Umbilical cord (tissue), 1 donor: ENCODE measurements at regions not wholly inside any gene's neighbourhood (a gene's known extent, or its start where the extent isn't known, plus 50 kb on each side); places are given as distances from the start of the nearest gene placed in this dataset.

Source experiments
- DNase-seq: peaks from one replicate; pipeline ENCODE4 v3.0.0-alpha.2; 2015; ENCODE audit warnings: low spot score

DNA sequence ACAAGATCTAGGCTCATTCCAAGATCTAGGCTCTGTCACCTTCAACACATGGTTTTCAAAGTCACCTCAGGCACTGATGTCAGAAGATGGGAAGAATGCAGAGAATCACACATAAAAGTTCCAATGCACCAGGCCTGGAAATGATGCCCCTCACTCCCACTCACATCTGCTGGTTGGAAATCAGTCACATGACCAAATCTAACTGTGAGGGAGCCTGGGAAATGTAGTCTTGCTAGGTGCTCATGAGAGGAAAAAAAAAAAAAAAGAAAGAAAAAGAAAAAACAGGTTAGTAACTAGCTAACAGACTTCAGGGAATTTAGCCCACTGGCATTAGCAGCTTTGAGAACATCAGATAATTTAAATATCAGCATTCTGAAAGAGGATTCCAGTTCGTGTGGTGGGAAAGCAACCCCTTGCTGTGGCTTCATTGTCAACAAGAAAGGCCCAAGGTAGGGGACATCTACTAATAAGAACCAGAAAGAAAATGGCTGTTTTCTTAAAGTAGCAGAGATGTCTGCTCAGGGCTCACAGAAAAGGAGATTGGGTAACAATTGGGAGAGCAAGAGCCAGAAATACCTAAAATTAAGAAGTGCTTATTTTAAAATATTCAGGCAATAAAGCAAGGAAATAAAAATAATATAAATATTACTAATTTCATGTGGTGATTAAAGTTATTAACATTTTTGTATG lies 614.3 kb downstream of the ACTL7B start:
- no peak for DNase-seq

DNA sequence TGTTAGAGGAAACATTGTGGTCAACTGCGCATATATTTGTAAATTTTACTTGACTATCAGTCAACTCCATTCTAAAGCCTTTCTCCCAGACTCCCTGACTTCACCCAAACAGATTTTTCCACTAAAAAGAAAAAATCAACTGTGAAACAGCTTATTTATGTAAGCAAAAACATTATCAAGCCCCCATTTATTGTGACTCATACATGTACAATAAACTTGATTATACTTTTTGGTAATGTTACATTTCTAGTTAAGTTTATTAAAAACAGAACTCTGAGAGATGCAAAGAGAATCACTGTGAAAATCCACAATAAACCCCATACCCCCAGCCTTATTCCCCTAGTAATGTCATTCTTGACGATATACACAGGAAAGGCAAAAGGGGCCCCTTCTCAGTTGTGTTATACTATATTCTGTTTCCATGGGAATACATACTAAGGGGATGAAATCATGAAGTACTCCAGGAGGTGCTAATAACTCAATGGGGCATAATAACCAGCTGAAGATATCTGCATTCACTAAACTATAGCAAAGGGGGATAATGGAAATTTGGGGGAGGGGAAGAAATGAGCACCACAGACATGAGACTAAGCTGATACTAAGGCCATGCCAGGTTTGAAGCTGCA lies 616.0 kb downstream of the ACTL7B start:
- peak; percentile 64 for DNase-seq

DNA sequence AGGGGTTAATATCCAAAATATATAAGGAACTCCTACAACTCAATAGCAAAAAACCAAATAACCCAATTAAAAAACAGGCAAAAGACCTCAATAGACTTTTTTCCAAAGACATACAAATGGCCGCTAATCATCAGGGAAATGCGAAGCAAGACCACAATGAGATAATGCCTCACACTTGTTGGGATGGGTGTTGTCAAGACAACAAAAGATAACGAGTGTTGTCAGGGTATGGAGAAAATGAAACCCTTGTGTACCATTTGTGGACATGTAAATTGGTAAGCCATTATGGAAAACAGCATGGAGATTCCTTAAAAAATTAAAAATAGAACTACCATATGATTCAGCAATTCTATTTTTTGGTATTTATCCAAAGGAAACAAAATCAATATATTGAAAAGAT lies 620.2 kb downstream of the ACTL7B start:
- DNase-seq = no peak

DNA sequence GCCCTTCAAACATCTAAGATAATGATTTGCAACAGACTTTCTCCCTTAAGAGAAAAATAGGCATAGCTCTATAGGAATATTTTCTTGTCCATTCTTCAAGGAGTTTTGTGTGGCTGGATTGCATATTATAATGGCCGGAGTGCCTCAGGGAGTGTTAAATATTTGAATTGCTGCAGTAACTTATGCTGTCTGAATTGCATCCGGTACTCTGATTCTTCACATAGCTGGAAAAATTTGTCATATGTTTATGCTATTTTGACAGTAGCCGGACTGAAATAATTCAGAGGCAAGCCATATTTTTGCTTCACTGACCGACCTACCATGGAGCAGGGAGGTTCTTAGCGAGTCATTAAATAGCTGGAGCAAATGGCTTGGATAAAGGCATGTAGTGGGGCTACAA lies 621.0 kb downstream of the ACTL7B start:
- DNase-seq = peak; percentile 39

DNA sequence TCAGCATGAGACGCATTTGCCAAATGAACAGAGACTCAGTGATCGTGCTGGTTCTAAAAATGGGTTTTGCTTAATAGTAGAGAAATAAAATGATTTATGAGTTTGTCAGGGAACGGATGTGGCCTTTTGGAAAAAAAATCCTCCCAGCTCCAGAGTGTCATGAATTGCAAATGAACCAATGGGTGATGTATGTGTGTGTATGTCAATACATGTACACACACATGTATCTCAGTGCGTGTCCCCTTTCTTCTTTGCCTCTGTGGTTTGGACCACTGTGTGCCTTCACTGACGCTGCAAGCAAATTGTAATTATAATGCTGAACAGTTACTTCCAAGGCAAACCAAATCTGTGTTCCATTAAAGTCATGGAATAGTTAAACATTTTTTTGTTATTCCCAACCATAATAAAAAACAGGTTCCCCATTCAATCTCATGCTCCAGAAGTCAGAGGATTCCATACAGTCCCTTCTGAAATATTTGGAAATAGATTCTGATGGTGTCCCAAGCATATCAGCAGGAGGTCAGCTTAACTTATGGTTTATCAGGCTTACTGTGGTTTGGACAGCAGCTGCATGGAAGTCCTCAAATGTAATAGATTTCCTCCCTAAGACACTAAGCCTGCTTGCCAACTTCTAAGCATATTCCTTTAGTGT lies 630.5 kb downstream of the ACTL7B start:
- DNase-seq = peak; percentile 95

DNA sequence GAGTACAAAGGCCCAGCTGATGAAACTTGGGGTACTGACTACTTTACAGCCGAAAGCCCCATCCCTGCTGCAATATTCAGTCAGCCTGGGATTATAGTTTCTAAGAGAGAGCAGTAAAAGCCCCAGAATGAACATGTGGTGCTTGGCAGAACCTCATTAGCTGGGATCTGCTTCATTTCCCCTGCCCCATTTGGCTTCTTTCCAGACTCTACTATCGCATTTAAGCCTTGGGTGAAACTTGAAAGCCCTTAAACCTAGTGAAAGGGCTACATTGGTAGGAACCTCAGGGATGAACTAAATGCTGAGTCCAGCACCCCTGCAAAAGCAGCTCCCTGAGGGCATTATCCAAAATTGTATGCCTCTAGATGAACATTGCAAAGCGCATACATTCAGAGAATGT lies 631.1 kb downstream of the ACTL7B start:
- DNase-seq = peak; percentile 83

DNA sequence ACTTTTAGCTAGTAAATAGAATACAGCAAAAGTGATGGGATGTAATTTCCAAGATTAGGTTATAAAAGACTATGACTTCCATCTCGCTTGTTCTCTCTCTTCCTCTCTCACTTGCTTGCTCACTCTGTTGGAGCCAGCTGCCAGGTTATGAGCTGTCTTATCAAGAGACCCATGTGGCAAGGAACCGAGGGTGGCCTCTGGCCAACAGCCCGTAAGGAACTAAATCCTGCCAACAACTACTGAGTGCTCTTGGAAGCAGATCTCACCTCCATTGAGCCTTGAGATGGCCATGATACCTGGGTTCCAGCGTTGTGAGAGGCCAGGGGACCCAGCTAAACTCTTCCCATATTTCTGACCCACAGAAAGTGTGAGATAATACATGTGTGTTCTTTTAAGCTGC lies 636.1 kb downstream of the ACTL7B start:
- DNase-seq = no peak

DNA sequence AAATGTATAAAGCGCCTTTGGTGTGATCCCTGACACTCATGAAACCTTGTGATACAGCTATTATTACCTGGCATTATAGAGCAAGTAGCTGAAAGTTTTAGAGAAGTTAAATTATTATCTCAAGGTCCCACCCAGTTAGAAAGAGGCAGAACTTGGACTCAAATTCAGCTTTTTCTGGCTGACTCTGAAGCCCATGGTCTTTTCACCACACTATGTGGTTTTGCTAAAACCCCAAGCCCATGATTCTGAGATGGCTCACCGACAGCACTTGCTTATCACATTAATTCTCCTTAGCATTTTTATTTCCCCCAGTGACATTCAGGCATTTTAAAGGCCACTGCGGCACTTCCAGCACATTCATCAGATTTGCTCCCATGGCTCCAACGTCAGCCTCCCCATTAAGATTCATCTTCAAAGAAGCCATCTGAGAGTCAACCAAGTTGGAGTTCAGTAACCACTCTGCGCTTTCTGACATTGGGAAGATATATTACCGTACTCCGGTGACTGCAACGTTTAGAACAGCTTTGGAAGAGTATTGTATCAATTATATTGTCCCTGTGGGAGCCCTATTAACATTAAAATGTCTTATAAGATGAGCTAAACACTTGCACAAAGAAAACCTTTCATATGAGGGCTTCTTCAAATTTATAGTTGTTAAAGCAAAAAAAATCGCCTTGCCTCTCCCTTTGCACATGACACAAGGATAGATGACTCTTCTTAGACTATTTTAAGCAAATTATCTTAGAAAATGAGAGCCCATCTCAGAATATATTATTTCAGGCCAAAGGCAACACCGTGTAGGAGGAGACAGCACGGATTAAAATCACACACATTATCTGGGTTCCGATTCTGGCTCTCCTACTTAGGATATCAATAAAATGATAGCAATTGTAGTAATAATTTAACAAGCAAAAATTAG lies 638.1 kb downstream of the ACTL7B start:
- no peak for DNase-seq

DNA sequence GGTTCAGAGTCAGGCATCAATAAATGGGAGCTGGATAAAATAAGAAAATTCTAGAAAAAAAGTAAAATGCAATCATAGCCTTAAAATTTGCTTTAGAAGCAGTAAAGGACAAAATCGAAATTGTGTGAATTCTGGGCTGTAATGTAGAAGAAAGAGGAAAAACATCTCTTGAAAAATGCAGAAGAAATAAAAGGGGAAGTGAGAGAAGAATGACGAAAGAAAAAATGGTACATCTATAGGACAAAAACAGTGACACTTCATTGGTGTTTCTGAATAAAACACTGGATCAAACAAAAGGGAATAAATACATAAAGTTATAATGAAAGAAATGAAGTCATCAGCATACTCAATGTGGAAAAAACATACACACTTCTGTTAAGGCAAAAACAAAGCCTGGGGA lies 642.3 kb downstream of the ACTL7B start:
- DNase-seq = no peak

DNA sequence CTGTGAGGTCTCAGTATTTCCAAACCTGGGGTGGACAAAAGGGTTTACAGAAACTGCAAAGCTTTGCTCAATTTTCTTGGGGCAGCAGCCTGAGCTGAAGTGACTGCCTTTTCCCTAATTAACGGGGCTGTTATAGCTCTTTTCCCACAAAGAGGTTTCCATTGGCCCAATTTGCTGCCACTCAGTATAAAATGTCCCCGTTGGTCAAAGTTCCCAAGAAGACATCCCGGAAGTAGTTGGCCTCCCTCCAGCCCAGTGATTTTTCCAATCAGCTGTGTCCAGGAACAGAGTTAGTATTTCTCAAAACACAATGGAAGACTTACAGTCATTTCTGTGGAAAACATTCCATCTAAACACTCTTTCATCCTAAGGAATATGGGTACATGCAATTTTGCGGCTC lies 643.6 kb downstream of the ACTL7B start:
- no peak for DNase-seq

DNA sequence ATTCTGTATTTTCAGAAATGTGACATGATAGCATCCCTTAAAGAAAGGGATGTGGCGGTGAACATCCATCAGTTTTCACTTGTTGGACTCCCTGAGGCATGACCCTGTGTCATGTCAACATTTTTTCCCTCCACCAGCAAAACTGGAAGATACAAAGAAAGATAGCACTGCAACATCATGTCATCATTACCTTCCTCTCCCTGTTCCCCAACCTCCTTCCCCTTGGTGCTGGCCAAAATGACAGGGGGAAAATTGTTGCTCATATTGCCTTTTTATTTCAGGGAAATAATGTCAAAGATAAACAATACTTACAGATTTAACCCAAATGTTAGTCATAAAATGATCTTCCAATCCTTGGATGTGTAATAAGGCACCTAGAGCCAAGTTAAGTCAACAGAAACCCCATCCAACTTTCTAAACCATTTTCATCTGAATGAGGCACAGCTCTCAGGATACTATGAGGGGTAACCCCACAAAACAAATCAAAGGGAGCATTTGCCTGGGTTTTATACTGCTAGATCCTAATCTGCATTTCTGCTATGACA lies 644.3 kb downstream of the ACTL7B start:
- no peak for DNase-seq

DNA sequence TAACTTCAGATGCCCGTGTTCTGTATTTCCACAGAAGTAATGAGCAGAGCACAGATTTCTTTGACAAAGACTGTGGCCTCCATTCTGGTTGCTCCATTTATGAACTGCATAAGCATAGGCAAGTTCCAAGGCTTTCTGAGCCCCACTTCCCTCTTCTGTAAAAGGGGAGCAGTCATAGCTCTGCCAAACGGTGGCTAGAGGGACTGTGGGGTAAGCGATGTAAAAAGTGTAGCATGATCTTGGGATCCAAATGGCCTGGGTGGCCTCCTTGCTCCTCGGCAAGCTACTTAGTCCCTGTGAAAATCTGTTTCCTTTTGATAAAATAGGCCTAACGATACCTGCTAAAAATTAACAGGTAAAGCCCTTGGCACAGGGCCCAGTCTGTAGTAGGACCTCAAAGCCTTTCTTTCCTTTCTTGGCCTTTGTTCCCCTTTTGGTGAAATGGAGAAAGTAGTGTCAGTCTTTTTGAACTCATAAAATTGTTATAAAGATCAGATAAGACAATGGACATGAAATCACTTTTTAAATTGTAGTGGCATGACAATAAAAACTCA lies 646.6 kb downstream of the ACTL7B start:
- DNase-seq = no peak

DNA sequence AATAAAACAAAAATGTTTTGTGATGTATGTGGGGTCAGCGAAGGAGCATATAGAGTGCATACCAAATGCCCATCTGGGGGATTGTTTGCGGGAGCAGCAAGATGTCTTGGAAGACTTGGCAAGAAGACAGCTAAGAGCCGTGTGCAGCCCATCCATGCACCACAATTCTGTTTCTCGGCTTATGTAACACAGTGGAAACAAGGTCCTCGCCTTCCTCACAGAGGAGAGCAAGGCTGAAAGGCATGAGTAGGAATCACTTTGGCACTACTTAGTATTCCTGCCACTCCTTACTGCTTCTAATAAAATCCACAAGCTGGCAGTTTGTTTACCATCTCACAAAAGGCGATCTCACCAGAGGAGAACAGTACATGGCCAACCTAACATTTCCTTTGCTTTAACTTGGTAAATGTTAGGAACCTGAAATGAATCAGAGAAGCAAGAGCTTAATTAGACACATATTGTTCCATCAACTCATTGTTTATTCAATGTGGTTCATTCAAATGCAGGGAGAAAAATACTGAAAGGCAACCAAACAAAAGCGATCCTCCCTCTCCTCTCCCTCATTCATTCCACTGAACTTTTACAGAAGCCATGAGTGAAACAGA lies 648.1 kb downstream of the ACTL7B start:
- DNase-seq = no peak

DNA sequence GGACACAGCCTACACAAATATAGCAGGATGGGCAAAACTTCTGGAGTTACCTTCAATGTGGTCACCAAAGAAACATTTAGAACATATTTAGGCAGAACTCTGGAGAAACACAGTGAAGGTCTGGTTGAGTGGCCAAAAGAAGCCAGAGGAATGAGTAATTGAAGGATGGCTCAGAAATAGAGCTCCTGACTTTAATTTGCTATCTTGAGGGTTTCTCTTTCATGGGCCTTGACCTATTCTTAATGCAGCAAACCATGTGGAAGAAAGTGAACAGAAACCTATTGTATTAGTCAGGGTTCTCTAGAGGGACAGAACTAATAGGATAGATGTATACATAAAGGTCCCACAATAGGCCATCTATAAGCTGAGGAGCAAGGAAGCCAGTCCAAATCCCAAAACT lies 650.5 kb downstream of the ACTL7B start:
- no peak for DNase-seq

DNA sequence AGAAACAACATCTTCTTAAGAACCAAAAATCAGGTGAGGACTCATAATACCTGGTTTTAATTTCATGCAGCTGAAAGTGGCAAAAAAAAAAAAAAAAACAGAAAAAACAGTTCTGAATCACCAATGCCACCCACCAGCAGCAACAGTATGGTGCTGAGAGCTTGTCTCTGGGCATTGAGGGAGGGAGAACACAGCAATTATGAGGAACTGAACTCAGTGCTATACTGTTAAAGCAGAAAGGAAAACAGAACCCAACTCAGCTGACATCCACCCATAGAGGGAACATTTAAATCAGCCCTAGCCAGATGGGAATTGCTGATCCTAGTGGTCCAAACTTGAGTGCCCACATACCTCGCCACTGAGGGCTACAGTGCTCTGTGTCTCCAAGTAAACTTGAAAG lies 657.9 kb downstream of the ACTL7B start:
- no peak for DNase-seq

DNA sequence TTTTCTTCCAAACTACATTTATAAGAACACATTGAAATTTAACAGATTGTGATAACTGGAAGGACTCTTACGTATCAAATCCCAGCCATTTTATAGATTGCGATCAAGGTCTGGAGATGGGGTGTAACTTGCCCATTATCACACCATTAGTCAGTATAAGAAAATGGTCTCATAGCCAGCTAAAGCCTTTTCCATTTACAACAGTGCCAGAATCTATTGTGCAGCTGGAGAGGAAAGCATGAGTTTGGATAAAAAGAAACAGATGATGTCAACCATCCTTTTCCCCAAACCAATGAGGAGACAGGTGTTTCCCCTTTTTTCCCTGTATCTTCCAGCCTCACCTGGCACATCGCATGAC lies 658.8 kb downstream of the ACTL7B start:
- no peak for DNase-seq

DNA sequence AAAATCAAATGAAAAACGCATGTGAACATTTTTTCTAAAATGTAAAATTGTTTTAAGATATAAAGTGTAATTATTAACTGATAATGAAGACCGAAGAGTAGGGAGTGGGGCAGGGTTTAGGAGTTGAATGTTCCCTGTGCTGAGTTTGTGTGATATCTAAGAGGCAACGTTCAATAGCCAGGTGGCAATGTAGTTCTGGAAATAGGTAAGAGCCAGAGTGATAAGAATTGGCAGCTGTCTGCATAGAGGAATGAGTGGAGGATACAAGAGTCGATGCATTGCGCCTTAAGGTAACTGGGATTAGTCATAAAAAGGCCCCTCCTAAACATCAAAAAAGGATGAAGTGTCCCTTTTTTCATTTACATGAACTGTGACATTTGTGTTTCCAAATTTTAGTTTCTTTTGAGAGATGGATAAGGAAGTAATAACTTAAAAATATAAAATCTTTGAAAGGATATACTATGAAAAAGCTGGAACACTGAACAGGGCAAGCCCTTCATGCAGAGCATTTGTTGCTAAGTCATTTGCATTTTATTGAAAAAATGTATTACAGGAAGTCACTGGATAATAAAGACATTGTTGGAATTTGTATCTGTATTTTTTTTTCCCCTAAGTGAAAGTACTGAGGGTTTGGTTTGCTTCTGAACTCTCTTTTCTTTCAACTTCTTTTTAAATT lies 659.3 kb downstream of the ACTL7B start:
- DNase-seq = no peak

DNA sequence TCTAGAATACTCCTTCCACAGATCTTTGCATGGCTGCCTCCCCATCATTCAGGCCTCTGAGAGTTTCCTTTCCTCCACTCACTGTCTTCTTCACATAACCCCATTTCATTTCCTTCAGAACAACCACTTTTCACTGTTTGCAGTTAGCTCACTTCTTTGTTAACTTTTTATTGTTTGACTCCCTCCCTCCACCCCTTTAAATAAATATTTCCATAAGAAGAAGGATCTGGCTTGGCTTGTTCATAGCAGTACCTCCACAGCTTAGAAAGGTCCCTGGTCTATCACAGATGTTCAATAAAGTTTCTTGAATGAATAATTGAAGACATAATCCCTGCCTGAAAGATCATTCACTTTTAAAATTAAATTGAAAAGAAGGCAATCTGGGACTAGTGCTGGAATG lies 661.6 kb downstream of the ACTL7B start:
- DNase-seq = no peak

DNA sequence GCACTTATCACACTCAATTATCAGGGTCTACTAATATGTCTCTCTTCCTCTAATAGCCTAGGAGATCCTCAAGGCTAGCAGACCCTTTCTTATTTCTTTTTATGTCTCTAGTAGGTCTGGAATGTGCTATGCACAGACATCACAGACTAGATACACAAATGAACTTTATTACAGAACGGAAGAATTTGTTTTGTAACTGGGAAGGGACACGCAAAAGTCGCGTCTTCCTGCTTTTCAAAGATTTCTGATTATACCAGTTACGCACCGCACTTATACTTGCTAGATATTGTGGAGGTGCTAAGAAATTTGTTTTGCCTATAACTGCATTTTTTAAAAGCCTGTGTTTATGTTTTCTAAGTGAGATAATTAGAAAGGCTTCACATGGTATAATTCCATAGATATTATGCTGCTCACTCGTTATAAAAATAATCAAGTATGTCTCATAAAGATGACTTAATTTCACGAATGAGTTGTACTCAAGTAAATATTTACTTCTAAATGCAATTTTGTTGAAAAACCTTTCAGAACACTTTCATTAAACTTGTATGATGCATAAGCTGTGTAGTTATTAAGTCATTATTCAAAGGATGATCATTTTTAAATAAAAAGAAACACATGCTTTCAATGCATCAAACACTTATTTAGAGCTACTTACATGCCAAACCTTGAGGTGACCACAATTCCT lies 662.6 kb downstream of the ACTL7B start:
- no peak for DNase-seq

DNA sequence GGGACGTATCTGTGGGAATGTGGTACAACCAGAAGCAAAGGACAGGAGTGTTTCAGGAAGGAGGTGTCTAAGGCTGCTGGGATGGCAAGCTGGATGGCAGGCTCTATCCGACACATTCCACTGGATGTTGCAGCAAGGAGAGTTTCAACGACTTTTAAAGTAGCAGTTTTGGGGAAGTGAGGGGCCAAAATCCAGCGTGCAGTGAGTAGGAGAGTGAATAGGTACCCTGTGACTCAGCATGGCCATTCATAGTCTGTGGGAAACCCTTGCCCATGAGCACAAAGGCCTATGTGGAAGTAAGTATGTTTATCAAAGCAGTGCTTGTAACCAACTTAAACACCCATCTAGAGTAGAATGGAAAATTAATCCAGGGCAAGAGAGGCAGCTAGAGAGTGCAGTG lies 664.7 kb downstream of the ACTL7B start:
- DNase-seq = no peak
